ENCODE measurements at regions not wholly inside any gene's neighbourhood (a gene's known extent, or its start where the extent isn't known, plus 50 kb on each side); places are given as distances from the start of the nearest gene placed in this dataset.
A peak's percentile ranks its signal among the peaks of the same experiment; 100 is the strongest.

DNA sequence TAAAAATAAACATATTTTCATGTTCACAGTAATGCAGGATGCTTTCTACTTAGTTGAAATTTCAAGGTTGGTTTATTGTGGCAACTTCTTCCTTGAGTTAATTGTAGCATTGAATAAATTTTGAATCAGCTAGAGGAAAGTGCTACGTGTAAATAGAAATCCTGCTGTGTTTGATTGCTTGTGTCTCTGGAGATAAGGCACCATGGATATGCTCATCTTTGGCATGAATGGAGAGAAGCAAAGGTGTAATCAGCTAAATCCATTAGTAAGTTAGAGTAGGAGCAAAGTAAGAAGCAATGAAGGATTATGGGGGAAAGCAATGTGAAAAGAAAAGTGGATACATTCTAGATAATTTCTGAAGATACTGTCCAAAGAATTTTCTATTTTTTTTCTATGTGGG, 331.1 kb downstream of the PTPRC start:
- no peak overlapping the region for H3K27ac ChIP-seq
- TF ChIP-seq, protein P1, sequence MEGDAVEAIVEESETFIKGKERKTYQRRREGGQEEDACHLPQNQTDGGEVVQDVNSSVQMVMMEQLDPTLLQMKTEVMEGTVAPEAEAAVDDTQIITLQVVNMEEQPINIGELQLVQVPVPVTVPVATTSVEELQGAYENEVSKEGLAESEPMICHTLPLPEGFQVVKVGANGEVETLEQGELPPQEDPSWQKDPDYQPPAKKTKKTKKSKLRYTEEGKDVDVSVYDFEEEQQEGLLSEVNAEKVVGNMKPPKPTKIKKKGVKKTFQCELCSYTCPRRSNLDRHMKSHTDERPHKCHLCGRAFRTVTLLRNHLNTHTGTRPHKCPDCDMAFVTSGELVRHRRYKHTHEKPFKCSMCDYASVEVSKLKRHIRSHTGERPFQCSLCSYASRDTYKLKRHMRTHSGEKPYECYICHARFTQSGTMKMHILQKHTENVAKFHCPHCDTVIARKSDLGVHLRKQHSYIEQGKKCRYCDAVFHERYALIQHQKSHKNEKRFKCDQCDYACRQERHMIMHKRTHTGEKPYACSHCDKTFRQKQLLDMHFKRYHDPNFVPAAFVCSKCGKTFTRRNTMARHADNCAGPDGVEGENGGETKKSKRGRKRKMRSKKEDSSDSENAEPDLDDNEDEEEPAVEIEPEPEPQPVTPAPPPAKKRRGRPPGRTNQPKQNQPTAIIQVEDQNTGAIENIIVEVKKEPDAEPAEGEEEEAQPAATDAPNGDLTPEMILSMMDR (conservative IDR thresholded peaks at IDR 0.05; ENCODE audit: low read depth) = no peak
- DNase-seq (ENCODE audit: low spot score) = no peak
- ChIA-PET CTCF (no interaction called here), POLR2A (ENCODE audit: low non-redundant PET) (no interaction called here)

- H3K27ac ChIP-seq = no peak overlapping the region
- TF ChIP-seq, protein P1 (conservative IDR thresholded peaks at IDR 0.05; ENCODE audit: low read depth) = no peak
- ChIA-PET CTCF (interaction anchor here (0.6 kb wide), 1 partner anchor 292 kb away, joined by 4 read pairs; no protein-coding TSS in a partner anchor), POLR2A (ENCODE audit: low non-redundant PET) (no interaction called here)
- DNase-seq (ENCODE audit: low spot score) = peak; percentile 54
Observed at GRCh38 chr1:198970916-198971315, 332.1 kb downstream of the PTPRC start.

DNA sequence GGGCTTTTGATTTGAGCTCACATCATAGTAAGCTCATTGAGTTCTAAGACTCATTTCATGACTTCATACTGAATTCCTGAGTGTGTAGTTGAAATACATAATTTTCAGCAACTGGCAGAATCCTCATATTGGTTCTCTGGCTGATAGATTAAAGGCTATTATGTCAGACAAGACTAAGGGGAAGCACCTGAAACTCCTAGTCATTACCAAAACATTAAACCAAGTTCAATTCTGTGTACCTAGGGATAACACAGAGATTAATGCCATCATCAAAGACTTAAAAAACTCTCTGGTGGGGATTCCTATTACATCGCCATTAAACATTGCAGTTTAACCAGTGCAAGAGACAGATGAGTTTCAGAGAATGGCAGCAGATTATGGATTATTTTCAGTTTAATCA, 339.1 kb downstream of the PTPRC start:
- H3K27ac ChIP-seq = no peak overlapping the region
- DNase-seq (ENCODE audit: low spot score) = no peak
- POLR2A ChIA-PET (ENCODE audit: low non-redundant PET) = no interaction called here
- CTCF ChIA-PET = no interaction called here
- TF ChIP-seq, protein P1 (conservative IDR thresholded peaks at IDR 0.05; ENCODE audit: low read depth) = no peak

- H3K27ac ChIP-seq = no peak overlapping the region
- TF ChIP-seq, protein P1 (conservative IDR thresholded peaks at IDR 0.05; ENCODE audit: low read depth) = no peak
- ChIA-PET POLR2A (ENCODE audit: low non-redundant PET) (no interaction called here), CTCF (no interaction called here)
- DNase-seq (ENCODE audit: low spot score) = no peak
Observed at GRCh38 chr1:198978523-198978922, 339.7 kb downstream of the PTPRC start.

- H3K27ac ChIP-seq = no peak overlapping the region
- TF ChIP-seq, protein P1 (conservative IDR thresholded peaks at IDR 0.05; ENCODE audit: low read depth) = no peak
- CTCF ChIA-PET = no interaction called here
- DNase-seq (ENCODE audit: low spot score) = no peak
- POLR2A ChIA-PET (ENCODE audit: low non-redundant PET) = no interaction called here
Observed at GRCh38 chr1:198986036-198986435, 347.2 kb downstream of the PTPRC start.

DNA sequence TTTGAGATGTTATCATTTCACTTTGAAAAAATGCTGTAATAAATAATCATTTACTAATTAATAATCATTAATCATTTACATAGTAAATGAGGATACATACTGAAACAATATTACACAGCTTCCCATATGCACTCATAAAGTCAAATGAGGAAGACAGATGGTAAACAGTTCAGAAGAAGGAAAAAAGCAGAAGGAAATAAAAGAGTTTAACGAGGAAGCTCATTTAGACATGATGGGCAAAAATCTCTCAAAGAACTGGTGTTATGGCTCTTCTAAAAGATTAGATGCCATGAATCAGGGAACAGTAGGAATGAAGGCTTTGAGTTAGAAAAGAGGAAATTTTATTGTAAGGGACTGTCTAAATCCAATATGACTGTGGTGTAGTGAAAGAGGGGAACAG, 347.6 kb downstream of the PTPRC start:
- ChIA-PET CTCF (no interaction called here), POLR2A (ENCODE audit: low non-redundant PET) (no interaction called here)
- TF ChIP-seq, protein P1 (conservative IDR thresholded peaks at IDR 0.05; ENCODE audit: low read depth) = no peak
- H3K27ac ChIP-seq = no peak overlapping the region
- no peak for DNase-seq (ENCODE audit: low spot score)

GRCh38 chr1:199002661-199003060, 363.8 kb downstream of the PTPRC start:
- POLR2A ChIA-PET (ENCODE audit: low non-redundant PET) = no interaction called here
- CTCF ChIA-PET = interaction anchor here (0.6 kb wide), 1 partner anchor 348 kb away, joined by 5 read pairs; no protein-coding TSS in a partner anchor
- TF ChIP-seq, protein P1 (conservative IDR thresholded peaks at IDR 0.05; ENCODE audit: low read depth) = no peak
- DNase-seq (ENCODE audit: low spot score) = no peak
- H3K27ac ChIP-seq = no peak overlapping the region
